HG03460 (cell line): ENCODE measurements at regions not wholly inside any gene's neighbourhood (a gene's known extent, or its start where the extent isn't known, plus 50 kb on each side); places are given as distances from the start of the nearest gene placed in this dataset.
A peak's percentile ranks its signal among the peaks of the same experiment; 100 is the strongest.

Experiments used
- ATAC-seq: cut with Tn5 transposase; IDR thresholded peaks from one replicate; pipeline ENCODE4 v1.9.1; 2021; ENCODE audit not compliant: unreplicated experiment

DNA sequence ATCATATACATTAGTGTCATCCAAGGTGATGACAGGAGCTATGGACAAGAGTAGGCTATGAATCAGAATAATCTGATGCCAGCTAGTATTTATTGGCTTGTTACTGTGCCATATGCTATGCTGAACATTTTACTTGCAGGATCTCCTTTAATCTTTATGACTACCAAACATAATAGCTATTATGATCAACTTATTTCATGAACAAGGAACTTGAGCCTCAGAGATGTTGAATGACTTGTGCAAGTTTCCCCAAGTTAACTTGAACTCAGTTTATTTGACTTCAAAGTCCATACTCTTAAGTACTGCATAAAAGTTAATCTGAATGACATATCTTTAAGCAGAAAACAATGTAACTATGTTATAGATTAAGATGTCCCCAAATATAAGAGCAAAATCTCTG, 178.8 kb upstream of the ARHGAP20 start:
- no peak for ATAC-seq

DNA sequence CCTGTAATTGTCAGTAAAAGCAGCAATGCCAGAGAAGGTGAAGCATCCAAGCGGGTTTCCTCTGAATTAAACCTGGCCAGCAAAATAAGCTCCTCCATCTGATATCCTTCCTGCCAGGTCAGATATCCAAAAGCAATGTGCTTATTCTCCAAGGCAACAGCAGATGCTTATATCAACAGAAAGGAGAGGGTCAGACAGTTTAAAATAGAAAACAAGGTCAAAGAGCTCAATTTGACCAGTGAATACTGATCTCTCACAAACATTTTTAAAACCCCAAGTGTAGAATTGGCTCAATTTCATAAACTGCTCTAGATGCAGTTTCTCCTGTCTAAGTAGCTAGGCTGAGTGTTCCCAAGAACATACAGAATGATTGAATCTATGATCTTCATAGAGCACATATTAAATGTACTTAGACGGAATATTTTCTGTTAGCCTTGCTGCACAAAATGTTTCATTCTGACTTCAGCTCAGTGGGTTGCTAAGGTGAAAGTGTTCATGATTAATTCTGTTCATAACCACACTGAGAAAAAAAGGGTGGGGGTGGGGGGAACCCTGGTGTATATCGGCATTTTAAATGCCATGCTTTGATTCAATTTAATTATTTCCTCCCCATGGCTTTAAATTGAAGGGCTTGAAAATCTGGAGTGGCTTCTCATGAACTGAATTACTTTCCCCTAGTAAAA, 174.2 kb upstream of the ARHGAP20 start:
- ATAC-seq = no peak

DNA sequence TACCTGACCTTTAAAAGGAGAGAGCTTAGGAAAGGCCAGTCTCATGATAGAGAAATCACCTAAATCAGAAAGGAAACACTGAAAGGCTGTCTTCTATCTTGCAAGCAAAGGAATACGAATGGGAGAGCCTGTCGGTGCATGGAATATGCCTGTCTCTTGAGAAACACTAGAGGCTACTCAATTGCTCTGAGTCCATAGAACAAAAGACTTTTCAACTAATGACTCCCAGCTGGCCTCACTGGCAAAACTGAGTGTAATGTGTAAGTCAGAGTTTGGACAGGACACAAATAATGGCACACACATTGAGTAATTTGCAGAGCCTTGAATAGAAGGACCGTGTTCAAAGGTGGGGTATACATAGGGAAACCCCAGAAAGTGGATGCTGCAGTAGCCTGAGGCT, 171.0 kb upstream of the ARHGAP20 start:
- ATAC-seq = no peak

DNA sequence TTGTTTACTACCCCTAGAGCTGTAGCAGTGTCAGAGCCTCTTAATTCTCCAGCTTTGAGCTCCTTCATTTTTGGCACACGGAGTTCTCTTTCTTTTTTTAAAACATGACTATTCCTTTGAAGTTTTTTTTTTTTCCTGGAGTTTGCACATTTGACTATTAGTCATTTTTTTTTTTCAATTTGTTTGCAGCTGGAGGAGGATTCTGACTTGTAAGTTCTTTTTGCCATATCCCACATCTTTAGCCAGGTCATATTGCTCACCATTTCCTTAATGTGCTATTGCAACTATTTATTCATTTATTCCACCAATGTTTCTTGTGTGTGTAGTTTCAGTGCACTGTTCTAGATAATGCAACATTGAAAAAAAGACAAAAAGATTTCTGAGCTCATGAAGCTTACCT, 166.3 kb upstream of the ARHGAP20 start:
- ATAC-seq = no peak

DNA sequence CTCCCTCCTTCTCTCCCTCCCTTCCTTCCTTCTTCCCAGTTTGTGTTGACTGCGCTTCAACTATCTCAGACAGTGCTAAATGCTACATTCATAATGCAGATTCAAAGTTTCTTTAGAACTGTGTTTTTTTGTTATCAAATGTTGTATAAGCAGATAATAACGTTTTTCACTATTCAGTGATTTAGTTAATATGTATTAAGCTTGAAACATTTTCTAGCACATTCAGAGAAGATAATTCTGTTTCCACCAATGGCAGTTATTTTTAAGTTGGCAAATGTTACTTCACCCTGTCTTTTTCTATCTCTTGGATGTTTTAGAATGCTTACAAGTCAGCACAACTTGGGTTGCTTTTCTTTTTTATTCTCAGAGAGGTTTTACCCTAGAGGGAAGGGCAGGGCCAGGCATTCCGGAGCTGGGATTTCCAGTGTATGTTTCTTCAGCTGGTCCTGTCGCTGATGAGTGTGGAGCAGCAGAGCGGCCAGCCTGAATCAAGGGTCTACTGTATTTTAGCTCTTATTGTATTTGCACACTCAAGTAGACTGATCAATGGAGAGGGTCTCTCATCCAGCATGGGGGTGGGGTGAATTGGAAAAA, 162.3 kb upstream of the ARHGAP20 start:
- no peak for ATAC-seq

DNA sequence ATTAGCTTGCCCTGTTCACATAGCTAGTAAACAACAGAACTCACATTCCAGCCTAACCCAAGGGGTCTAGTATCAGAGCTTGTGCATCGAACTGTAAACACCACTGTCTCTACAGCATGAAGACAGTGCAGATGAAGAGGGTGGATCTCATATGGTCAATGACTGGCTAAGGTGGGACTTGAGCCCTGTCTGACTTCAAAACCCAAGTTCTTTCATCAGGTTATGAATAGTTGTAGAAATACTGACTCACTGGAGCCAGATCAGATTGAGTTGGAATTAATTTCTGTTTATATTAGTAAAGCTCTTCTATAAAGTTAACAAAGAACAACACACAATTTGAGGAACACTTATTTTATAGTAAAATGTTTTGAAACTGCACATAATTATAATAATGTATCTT, 161.7 kb upstream of the ARHGAP20 start:
- ATAC-seq = no peak

DNA sequence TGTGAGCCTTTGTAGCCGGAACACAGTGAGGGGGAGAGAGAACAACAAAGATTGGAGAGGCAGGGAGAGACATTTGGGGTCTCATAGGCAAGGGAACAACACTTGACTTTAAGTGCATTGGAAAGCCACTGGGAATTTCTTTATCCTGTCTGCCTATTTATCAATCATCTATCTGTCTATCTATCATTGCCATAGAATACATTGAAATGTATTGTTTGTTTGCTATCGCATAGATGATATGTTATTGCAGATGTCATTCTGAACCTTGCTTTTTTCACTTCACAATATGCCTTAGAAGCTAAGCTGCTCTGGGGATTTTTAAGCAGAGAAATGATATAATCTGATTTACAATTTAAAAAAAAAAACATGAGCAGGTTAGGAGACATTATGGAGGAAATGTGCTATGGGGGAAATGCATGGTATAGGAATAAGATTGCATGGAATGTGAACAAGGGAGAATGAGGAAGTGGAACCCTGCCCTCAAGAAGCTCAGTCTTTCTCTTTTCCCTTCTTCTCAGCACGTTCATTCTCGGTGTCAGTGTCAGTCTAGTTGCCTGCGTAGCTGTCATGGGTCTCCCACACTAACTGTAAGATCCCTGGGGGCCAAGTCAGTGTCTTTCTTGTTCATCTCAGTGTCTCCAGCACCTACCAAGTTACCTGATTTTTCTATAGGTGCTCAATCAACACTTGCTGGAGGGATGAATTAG, 158.7 kb upstream of the ARHGAP20 start:
- no peak for ATAC-seq

DNA sequence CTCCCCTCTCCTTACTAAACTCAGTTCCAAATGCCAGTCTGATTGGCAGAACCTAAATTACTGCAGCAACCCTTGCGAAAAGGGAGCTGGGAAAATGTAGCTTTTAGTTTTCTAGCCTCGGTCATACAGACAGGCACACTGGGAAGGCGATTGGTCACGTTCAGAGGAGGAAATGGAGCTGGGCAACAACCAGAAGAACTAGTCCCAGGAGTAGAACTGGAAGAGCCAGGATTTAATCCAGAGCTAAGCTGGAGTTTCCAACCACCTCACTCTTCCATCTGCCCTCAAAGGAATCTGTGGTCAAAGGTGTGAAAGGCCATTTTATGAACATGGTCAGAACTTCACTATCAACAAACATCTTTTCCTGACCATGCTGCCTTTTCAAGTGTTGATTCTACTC, 155.7 kb upstream of the ARHGAP20 start:
- ATAC-seq = no peak

DNA sequence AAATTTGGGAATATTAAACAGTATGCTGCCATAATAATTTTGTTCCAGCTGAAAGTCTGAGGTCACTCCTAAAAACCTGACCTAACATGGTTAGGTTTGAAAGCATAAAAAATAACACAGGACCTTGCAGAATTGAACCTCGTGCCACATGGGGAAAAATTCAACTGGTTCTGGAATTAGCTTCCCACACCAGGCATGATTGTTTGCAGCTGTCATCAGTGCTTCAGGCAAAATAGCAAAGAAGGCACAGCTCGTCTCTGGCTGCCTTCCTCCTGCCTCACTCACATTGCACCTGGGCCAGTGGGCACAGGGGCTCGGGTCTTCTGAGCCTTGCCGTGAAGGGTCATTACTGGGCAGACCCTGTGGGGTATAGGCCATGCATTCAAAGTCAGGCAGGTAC, 153.8 kb upstream of the ARHGAP20 start:
- no peak for ATAC-seq

DNA sequence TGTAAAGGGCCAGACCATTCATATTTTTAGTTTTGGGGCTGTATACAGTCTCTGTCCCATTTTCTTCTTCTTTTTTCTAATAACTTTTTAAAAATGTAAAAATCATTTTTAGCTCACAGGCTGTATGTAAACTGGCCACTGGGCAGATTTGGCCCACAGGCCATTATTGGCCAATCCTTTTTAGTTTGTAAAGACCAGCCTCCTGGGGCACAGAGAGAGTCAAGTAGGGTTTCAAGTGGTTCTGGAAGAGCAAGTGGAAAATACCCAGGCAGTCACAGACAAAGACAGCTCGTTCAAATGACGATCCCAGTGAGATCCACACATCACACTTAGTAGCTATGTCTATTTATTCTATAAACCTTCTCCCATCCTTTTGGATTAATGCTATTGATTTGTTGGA, 150.2 kb upstream of the ARHGAP20 start:
- no peak for ATAC-seq

DNA sequence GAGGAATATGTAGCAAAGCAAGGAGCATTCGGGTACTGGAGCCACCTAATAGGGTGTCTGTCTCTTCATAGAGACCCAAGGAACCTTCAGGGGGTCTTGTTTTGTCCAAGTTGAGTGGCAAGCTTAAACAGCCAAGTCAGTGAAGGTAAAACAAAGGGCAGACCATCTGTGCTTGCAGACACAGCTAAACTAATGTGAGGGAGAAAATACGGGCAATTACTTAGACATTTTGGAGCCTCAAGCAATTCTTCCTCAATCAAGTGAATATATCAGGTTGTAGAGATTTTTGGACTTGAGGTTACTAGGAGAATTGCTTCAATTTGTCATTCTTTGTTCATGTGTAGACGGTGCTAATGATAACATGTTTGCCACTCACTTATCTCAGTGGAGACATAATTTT, 148.2 kb upstream of the ARHGAP20 start:
- no peak for ATAC-seq

DNA sequence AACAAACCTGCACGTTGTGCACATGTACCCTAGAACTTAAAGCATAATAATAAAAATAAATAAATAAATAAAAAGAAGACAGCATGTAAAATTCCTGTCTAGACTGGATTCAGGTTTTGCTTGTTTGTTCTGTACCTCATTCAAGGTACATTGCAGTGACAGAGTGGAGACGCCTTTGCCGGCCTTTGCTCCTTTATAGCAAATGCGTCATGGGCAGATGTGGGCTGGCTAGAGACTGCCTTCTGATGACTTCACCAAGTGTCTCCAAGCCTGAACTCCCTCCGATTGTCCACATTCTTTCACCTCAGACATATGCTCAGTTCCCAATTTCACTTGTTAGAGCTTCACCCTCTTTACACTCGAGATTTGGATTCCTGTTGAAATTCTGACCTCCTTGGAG, 147.8 kb upstream of the ARHGAP20 start:
- ATAC-seq = no peak

DNA sequence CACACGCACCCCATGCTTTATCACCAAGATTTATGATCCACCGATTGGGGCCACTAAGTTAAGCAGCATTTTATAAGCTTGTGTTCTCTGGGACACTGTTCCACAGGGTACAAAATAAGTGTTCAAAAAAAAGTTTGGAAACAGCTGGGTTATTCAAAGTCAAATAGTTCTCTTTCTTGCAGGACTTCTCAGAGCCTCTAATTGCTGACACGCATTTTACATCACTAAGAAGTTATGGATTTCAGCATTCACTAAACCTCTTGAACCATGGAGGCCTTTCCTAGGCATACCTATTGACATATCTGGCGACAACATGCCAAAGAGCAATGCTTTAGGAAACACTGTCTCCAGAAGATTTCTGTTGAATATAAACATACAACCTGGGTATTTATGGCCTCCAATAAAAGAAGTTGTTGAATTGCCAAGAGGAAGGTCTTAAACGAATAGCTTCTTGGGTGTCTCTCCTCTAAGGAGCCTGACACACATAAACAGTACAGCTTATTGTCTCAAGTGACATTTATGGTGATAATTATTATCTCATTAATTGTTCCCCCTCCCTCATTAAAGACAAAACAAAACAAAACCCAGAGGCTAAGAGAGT, 147.1 kb upstream of the ARHGAP20 start:
- ATAC-seq = no peak

DNA sequence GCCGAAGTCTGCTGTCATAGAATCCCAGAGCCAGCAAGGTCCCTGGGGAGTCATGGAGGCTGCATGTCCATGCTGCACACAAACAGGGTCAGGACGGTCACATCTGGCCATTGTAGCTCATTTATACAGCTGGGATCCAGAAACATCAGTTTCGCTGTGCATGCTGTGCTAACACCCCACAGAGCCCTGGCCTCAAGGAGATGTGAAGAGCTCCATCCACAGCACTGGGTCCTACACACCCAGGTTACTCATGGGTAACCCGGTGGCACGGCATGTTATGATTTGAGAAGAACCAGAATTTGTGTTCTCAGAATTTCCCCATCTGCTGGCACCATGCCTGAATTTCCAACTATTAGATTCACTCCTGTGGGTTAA, 146.3 kb upstream of the ARHGAP20 start:
- no peak for ATAC-seq

DNA sequence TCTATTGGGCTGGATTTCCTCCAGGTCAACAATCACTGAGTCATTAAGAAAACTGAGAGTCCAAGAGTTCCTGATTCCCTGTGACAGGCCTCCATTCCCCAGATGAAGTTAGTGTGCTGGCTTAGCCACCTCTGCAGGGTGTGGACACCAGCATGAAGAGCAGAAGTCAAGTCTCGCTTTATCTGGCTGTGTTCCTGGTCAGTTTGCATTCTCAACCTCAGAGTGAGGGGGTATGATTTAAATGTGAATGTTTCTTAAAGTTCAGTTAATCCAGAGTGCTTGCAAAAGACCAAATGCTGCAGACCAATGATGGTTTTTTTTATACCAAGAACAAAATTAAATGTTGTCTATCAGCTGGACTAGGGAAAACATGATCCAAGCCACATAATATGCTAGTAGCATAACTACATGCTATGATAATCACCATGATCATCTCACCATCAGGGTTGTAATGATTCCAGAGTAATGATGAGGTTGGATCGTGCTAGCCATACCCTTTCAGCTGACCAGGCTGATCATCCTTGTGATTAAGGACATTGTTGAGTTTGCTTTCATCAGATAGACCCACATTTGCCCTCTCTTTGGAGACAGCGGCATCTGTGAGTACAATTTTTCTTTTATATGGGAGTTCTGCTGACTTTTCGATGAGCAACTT, 145.8 kb upstream of the ARHGAP20 start:
- peak; percentile 35 for ATAC-seq

DNA sequence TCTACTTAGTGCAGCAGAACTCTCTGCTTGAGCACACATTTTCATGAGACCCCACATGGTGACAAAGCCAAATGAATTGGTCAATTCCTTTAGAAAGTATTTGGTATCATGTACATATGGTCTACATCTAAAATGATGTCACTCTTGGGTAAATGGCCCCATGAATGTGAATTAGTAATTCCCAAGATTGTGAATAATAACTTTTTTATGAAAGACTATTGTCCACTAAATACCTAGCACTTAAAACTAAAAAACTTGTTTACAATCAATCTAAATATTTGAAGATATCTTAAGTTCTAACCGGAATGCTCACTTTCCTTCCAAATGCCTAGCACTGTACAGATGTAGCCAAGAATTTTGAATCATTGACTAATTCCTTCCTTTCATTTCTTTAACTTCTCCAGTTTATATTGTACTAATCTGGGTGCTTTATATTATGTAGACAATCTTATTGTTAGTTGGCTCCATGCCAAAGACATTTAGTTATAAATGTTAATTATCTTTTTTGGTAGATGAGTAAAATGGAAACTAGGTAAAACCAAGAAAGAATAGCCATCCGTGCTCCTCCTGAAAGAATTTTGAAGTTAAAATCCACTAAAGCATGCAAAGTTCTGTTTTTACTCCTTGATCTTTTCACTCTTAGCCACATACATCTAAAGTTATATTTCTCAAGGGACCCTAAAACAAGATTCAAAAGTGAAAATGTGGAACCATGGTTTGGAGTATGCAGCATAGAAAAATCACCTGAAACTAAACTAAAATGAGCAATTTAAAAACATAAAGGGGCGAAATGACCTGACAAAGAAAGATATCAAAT, 145.0 kb upstream of the ARHGAP20 start:
- peak; percentile 43 for ATAC-seq

DNA sequence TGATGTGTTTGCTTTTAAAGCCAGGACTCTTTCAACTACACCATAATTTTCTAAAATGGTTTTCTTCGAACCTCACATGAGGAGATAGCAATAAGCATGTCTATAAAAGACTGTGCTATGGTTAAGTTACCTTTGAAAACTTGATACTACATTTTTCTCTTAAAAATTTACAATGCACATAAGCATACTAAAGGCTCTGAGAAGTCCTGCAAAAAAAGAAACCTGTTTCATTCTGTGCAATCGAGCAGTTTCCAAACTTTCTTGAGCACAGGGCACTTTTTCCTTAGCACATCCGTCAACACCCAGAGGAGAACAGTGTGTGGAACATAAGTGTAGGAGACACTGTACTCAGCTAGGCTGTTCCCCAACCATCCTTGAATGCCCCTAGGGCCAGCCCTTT, 144.1 kb upstream of the ARHGAP20 start:
- no peak for ATAC-seq

DNA sequence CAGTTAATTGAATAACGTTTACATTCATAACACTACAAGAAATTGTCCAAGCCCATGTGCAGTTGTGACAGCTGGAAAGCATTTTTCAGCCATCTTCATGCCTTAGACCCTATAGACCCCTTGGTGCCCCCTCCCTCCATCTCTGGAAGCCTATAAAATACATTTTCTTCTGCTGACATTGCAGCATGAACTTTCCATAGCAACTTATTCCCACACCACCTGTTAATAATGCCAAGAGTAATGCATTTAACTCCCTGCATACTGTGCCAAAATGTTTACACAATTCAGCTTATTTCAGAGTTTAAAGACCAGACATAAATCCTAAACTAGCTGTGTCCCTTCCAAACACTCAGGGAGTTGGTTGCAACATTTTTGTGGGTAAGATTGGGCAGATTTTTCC, 143.0 kb upstream of the ARHGAP20 start:
- ATAC-seq = no peak

DNA sequence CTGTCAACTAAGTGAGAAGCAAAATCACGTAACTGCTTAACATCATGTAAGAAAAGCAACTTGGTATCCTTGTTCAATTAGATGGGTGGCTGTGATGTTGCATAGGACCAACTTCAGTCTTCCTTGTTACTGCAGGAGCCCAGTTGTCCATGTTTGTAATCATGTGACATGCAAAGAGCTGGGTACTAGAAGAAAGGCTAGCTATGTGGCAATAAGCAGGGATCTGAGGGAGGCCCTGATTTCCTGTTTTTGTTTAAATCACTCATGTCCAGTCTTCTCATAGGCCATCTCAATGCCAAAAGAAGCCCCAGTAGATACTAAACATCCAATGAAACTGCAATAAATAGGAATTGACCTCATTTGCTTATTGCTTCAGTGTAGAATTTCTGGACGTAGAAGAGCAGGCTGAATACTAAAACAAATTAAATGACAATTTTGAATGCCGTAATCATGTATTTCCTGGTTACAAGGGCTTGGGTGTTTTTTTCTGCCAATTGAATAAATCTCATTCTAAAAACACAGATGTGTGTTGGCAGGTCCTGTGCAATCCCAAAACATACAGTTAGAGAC, 140.8 kb upstream of the ARHGAP20 start:
- no peak for ATAC-seq

DNA sequence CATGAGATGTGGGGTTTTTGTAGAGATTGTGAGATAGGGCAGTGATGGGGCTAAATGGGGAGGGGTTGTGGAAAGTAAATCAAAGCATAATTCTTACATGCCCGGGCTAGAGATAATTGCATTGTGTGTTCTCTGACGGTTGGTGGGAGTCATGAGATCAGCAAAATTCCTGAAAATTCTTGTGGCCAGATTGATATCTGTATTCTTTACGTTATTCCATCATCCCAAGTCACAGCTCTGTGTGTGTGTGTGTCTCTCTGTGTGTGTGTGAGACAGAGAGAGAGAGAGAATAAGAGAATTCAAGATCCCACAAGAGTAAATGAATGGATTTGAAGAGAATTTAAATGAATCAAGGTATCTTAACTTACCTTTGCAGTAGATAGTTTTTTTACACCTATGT, 138.6 kb upstream of the ARHGAP20 start:
- ATAC-seq = no peak
